Cerebellar nuclear complex (tissue), 1 donor: ENCODE measurements at regions not wholly inside any gene's neighbourhood (a gene's known extent, or its start where the extent isn't known, plus 50 kb on each side); places are given as distances from the start of the nearest gene placed in this dataset.
"Not testable (repeated sequence)": the region's sequence is repeated elsewhere in the genome, so short reads cannot be mapped to it uniquely, and the experiment has no call there.

Source experiments
- DNase-seq, 2 experiments: peaks; one replicate each; lab custom pipeline; 2025; lab: John Stamatoyannopoulos, UW

DNA sequence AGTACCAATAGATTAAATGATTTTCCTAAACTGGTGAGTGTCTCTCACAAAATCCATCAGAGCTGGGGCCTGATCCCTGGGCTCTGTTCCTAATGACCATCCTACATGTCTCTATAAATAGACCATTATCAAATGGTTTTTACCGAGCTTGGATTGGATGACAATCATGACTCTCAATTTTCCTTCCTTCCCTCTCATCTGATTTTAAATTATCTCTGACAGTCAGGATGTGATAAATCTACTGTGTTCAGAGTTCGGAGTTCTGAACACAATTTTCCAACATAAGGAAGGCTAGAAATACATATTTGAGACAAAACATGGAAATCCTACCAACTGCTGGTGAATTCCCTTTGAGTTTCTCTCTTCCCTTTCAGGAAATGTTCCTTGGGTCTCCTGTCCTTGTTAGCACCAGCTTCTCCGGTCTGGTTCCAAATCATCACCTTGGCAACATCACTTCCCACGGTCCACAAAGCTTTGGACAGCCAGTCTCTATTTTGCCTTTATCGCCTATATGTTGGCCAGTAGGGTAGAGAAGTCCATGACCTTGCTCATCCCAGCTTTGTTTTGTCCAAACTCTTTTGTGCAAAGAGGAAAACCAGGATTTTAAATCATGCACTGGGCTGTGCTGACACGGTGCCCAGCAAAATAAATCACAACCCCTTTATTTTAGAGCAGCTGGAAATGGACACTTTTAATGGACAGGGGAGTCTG, 139.6 kb upstream of the ITGA6 start:
- DNase-seq, result no peak

DNA sequence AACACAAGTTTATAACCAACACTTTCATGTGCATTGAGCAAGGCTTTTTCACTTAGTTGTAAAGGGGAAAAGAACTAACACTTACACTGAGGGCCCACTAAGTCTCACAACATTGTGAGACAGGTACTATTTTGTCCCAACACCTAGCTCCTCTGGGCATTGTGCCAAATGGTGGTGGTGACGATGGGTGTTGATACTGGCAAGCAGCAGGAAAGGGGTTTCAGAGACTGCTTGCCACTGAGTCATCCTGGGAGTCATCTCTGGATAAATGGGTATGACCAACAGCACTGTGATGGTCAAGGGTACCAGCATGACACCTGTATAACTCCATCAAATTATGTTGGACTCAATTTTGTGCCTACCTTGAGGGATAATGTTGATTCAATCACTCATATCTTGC, 138.8 kb upstream of the ITGA6 start:
- DNase-seq, result no peak

- no peak for DNase-seq
Observed at GRCh38 chr2:172293952-172294351, 133.4 kb upstream of the ITGA6 start.

GRCh38 chr2:172294983-172295382, 132.4 kb upstream of the ITGA6 start:
- no peak for DNase-seq

GRCh38 chr2:172295677-172296076, 131.7 kb upstream of the ITGA6 start:
- no peak for DNase-seq

GRCh38 chr2:172296267-172297046, 130.9 kb upstream of the ITGA6 start:
- DNase-seq, result no peak

DNA sequence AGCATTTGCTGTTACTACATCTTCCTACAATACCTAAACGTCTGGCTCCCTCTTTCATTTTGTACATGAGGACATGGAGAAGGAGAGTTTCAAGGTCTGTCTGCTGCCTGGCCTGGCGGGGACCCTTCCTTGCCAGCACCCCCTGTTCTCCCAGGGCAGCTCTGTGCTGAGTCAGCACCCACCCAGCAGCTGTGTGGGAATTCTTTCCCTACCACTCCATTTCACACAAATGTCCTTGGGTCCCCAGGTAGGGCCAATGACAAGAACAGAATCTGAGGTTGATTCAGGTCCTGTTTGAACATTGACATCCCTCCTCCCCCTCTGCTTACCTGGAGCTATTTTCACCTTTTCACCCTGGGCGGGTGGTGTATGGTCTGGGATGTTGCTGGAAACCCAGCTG, 129.9 kb upstream of the ITGA6 start:
- DNase-seq, result no peak

DNA sequence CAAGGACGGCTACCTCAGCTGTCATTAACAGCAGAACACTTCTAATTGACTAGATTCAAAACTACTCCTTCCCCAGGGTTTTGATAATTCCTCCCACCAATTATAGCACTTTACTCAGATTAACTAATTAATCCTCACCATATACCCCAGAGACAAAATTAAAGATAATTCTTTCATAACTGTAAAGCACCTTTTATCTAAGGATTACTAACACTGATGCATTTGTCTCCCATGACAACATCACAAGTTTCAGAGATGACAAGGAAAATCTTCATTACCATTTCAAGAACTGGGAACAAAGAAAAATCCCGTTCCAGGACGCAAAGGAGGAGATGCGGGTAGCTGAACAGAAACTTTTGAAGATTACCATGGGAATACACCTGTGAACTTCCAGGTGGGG, 129.4 kb upstream of the ITGA6 start:
- DNase-seq, result no peak

DNA sequence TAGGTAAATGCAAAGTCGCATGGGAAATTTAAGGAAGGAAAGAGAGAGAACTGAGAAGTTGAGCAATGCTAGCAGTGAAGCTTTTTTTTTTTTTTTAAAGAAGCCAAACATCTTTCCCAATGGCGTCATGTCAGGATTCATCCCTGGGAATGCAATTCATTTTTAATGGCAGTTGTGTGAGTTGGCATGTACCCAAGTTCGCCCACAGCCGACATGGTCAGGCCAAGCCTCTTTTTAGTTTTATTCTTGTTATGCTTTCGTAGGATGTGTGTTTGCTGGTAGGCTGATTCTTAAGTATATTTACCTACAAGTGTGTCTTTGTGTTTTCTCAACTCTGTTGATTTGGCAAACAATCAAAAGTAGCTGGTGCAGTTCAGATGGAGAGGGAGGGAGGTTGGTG, 127.6 kb upstream of the ITGA6 start:
- no peak for DNase-seq

- DNase-seq, result no peak
Observed at GRCh38 chr2:172300851-172301250, 126.5 kb upstream of the ITGA6 start.

DNA sequence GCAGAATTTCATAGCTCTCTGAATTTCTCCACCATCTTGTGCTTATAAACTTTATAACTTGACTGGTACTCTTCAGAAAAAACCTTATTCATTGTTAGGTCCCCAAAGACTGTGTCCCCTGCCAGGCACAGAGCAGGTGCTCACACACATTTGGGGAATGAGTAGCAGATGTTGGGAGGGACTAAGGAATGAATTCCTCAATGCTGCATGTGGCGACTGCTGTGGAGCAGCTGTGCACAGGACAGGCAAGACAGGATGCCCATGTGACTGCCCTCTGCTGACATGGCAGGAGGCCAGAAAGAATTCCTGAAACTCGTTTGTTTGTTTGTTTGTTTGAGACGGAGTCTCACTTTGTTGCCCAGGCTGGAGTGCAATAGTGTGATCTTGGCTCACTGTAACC, 122.3 kb upstream of the ITGA6 start:
- DNase-seq, result no peak

GRCh38 chr2:172307800-172308199, 119.6 kb upstream of the ITGA6 start:
- DNase-seq, result no peak

- DNase-seq, result no peak
Observed at GRCh38 chr2:172308253-172308935, 119.0 kb upstream of the ITGA6 start.

DNA sequence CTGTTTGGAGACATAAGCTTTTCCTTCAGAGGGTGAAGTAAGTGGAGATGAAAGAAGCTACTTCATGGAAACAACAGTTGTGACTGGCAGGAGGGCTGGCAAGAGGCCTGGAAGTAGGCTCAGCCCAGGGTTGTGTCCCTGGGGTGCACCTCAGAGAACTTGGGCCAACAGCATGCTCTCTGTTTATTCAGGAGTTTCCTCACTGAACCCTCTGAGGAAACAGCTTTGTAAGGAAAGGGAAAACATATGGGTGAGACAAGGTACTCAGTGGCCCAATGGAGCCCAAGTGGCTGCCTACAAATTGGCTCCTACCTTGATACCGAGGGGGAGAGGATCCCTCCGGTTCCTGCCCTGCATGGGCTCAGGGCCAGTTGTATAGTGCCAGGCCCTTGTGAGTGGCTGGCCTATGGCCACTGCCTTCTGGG, 115.5 kb upstream of the ITGA6 start:
- no peak for DNase-seq

DNA sequence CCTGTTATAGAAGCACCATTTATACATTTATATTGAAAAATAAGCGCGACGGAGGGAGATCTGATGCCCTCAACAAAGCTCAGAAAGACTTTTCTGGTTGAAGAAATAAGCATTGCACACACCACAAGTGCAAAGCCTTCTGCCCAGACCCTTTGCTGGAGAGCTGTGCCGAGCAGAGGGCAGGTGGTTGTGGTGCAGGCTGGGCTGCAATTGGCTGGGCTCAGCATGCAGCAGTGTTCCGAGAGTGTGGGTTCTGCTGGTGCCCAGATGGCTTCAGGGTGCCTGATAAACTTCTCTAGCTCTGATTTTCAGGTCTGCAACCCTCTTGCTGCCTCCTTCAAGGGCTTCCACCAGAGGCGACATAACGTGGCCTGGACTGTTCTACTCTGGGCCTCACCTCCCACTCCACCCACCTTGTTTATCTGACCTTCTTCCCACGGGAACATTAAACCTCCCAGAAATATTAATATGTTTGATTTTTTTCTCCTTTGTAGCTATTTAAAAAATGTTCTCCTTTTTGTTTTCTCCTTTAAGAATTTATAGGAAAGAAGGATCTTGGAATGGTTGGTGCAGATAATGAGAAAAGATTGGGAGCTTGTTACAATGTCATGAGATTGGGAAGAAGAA, 113.6 kb upstream of the ITGA6 start:
- DNase-seq, result no peak

- DNase-seq, result not testable (repeated sequence)
Observed at GRCh38 chr2:172315070-172315469, 112.3 kb upstream of the ITGA6 start.

DNA sequence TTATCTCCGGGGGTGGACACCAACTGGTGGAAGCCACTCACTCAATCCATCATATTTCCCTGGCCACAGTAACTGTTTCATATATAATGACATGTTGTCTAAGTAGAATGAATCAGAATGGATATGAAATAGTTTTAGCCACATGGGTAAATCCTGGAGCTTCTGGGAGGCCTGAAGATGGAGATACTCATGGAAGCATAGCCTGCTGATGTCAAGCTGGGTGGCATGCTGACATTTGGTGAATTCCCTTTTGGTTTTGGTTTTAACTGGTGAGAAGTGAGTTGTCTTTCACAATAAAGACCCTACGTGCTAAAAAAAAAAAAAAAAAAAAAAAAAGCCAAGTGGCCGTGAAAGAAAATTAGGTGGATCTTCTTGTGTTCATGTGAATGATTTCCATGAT, 105.3 kb upstream of the ITGA6 start:
- no peak for DNase-seq

DNA sequence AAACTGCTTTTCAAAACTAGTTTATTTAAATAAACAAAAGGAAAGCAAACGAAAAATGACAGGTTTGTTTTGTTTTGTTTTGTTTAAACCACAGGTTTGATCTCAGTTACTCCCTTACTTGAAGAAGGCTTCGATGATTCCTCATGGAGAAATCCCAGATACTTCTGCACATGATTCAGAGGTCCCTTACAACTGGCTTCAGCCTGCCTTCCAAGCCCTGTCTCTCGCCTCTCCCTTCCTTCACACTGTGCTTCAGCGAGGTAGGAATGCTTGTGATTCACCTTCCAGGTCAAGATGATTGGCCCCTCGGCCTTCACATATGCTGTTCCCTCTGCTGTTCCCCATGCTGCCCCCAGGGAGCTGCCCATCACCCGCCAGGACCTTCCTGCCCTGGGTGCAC, 104.1 kb upstream of the ITGA6 start:
- no peak for DNase-seq

GRCh38 chr2:172323861-172324597, 103.4 kb upstream of the ITGA6 start:
- no peak for DNase-seq

GRCh38 chr2:172326211-172326509, 101.2 kb upstream of the ITGA6 start:
- DNase-seq, result no peak

DNA sequence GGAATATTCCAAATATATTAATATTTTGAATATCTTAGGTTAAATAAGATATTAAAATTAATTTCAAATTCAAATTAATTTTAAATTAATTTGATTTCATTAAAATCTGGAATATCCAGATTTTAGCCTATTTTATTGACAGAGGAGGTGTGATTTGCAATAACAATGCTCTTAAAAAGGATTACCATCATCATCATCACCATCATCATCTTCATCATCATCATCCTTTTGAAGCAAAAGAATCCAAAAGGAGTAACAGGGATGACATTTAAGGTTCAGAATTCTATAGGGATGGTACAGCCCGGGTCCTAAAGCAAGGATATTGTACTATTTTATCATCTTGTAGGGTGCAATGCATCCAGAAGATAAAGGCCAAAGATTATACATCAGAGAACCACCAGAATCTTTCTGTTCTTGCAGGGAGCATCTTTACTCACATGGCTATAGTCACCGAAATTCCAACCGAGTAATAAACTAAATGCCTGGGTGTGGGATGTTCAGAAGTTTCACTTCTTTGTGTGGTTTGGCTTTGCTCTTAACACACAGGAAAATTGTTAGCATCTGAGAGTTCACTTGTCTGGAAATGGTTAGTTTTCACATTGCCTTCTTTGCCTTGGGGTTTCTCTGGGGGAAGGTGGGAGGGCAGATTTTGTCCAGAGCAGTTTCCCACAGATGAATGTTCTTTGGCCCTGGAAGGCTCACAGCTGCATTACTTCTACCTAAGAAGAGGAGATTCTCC, 99.1 kb upstream of the ITGA6 start:
- DNase-seq, result no peak
